GM19372 (cell line): ENCODE measurements at regions not wholly inside any gene's neighbourhood (a gene's known extent, or its start where the extent isn't known, plus 50 kb on each side); places are given as distances from the start of the nearest gene placed in this dataset.

Experiments
- ATAC-seq: cut with Tn5 transposase; IDR thresholded peaks from one replicate; pipeline ENCODE4 v1.9.1; 2021; ENCODE audit warnings: mild to moderate bottlenecking, low read depth, moderate library complexity; ENCODE audit not compliant: unreplicated experiment

DNA sequence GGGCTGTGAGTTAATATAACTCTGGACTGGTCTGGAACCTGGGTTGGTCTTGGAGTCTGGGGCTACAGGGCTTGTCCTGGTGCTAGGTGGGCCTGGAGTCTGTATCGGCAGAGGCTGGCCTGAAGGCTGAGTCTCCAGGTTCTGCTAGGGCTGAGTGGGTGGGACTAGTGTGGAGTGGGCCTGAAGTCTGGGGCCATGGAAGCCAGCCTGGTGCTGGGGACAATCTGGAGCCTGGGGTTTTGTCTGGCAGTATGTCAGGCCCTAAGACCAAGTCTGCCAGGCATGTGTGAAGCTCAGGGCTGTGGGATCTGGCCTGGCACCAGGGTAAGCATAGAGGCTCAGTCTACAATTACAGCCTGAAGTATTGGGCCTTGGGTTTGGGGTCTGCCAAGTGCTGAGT, 742.6 kb upstream of the GRIA3 start:
- no peak for ATAC-seq

DNA sequence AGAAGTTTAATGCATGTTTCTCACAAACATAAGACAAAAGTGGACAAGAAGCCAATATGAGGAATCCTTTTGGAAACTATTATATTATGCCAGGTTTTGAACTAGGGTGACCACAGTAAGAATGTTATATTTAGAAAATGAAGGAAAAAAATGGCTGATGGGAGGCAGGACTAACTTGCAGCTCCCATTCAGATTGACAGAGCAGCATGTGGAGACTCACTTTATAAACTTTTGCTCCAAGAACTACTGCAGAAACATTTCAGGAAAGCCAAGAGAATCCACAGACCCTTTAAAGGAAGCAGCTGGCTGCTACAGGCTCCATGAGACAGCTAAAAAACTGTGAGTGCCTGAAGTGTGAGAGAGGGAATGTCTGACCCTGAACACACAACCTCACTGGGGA, 738.6 kb upstream of the GRIA3 start:
- no peak for ATAC-seq

DNA sequence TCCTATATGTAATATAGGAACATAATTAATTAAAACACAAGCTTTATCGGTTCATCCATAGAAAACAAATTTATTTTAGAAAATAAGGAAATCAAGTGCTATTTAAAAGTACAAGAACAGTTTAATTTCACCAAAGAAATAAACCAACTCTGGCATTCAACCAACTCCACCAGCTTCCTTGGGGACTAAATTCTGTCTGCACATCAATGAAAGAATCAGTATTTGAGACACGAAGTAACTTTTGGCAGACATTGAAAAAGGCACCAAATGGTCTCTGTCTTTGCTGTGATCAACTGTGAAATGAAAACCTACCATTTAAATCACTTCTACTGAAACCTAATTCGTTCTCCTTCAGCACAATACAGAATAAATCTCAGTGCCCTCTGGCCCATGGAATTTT, 719.7 kb upstream of the GRIA3 start:
- no peak for ATAC-seq

DNA sequence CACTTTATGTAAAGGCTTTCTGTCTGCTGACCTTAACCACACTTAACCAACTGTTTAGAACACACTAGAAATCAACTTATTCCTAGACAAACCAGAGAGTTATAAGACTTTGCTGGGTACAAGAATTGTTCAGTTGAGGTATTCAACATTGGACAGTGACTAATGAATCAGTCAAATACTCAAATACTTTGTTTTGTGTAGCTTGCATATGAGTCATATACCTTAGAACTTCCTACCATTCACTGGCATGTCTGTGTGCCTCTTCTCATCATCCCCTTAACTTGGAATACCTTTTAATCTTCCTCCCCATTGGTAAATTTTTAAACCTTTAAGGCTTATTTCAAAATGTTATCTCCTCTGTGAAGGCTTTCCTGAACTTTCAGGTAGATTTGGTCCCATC, 708.8 kb upstream of the GRIA3 start:
- ATAC-seq: no peak

DNA sequence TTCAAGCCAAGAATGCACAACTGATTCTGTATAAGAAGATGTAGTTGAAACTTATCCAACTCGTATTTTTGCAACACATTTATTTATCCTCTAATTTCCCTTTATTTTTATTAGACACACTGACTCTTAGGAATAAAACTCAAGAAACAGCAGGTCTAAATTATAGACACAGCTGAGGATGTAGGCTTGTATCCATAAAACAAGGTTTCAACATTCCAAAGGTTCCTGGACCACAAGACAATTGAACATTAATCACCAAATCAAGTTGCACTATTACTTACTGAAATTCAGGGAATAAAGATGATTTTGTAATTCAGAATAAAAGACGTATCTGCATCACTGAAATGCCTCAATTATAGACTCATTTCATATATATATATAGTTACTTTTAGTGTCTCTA, 683.5 kb upstream of the GRIA3 start:
- ATAC-seq: no peak

DNA sequence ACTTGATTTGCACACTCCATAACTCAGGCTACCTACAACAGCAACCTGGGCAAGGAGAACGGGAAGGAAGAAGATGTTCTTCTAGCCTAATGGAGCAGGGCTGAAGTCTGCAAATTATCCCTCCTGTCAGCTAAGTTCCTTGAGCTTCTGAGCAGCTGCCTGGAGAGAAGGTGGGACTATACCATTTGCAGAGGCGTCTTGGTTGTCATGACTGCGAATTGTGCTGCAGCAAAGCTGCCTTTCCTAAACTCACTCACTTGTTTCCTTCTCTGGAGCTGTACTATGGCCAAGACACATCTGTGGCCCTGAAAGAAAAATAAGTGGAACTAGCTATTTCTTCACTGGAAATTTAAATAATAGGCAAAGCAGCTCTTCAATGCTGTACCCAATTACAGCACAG, 682.4 kb upstream of the GRIA3 start:
- ATAC-seq: no peak

DNA sequence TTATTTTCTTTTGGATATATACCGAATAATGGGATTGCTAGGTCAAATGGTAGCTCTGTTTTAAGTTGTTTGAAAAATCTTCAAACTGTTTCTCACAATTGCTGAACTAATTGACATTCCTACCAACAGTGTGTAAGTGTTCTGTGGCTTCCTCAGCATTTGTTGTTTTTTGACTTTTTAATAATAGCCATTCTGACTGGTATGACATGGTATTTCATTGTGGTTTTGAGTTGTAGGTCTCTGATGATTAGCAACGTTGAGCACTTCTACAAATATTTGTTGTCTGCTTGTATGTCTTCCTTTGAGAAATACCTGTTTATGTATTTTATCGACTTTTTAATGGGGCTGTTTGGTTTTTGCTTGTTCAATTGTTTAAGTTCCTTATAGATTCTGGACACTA, 680.1 kb upstream of the GRIA3 start:
- no peak for ATAC-seq

DNA sequence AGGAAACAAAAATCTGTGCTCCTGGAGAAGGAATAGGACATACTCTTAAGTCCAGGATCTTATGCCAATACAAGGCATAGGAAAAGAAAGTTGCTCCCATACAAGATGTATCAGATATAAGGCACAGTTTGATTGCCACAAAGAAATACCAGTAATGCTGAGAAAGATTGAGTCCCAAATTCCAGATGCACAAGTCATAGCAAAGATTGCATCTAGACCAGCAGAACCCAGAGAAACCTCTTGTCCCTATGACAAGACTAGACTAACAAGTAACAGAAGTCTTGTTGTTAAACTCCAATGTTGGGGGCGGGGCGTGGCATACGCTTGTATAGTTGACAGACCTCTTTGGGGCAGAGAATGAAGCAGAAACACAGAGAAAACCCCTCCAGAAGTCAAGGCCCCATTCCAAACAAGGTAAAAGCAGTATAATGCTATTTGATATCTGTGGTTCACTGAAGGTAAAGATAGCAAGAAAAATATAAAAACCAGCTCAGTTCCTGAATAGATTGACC, 671.5 kb upstream of the GRIA3 start:
- ATAC-seq: no peak

DNA sequence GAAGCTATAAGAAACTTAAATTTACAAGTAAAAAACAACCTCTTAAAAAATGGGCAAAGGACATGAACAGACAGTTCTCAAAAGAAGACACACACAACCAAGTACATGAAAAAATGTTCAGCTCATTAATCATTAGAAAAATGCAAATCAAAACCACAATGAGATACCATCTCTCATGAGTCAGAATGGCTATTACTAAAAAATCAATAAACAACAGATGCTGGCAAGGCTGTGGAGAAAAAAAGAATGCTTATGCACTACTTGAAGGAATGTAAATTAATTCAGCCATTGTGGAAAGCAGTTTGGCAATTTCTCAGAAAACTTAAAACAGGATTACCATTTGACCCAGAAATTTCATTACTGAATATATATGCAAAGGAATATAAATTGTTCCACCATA, 666.3 kb upstream of the GRIA3 start:
- no peak for ATAC-seq

DNA sequence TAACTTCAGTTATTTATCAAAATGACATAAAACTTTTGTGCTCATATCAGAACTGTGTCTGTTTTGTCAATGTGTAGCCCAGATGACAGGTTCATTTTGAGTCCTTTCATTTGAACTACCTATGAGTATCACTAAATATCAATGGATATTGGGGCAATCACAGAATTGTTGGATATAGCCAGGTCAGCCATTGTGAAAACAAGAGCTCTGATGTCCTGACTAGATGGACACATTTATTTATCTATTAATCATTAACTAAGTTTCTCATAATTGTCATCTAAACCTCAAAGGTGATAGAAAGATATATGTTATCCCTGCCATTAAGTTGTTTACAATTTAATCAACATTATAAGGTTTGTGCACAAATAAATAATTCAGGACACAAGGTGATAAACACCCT, 638.3 kb upstream of the GRIA3 start:
- no peak for ATAC-seq

DNA sequence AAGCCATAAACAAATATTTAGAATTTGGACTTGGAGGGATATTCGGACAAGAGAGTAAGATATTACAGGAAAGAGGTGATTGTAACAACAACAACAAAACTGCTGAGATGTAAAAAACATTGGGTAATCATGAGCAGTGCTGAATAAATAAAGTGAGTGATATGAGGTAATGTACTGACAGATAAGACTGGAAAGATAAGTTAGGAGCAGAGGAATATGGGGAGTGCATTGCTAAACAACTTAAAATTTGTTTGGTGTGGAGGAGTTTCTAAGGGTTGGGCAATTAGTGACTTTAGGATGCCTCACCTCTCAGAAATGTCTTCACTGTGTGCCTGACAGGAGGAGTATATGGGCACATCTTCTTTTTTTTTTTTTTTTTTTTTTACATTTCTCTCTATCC, 637.8 kb upstream of the GRIA3 start:
- ATAC-seq: no peak

DNA sequence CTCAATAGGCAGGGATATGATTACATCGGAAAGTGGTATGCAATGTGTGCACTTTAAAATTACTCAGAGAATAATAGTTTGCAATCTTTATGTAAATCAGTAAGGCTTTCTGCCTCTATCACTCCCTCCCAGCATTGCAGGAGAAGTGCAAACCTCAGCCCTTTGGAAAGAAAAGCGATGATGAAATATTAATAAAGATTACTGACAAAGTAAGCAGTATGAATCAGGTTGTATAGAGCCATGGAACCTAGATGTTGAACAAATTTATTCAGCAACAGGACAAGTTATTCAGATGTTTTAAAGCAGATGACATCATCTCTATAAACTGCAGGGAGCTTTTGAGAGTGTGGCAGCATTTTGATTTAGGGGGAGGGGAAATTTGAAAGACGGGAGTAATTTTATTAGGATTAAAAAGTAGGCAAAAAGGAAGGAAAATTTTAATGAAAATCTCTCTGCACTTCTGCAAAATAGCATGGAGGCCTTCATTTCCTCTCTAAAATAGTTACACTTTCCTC, 631.7 kb upstream of the GRIA3 start:
- ATAC-seq: no peak

DNA sequence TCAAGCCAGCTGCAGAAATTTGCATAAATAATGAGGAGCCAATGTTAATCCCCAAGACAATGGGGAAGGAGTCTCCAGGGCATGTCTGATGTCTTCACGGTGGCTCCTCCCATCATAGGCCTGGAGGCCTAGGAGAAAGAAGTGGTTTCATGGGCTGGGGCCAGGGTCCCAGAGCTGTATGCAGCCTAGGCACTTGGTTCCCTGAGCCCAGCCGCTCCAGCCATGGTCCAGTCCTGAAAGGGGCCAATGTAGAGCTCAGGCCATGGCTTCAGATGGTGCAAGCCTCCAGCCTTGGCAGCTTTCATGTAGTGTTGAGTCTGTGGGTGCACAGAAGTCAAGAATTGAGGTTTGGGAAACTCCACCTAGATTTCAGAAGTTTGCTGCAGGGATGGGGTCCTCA, 628.2 kb upstream of the GRIA3 start:
- no peak for ATAC-seq

DNA sequence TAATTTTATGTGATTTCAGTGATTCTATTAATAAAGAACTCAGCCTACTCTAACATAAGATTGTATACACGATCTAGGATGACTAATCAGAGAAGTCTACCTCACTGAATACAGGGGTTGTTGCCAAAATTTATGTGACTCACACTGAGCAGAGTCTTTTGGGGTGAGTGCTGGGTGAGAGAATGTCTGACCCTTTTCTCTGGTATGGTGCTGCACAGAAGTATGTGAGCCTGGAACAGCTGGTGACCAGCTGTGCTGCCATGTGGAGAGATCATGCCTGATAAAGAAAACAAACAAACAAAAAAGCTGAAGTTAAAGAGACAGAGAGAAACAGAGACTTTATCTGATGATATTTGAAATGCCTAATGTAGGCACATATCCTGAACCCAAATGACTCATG, 618.1 kb upstream of the GRIA3 start:
- ATAC-seq: no peak

DNA sequence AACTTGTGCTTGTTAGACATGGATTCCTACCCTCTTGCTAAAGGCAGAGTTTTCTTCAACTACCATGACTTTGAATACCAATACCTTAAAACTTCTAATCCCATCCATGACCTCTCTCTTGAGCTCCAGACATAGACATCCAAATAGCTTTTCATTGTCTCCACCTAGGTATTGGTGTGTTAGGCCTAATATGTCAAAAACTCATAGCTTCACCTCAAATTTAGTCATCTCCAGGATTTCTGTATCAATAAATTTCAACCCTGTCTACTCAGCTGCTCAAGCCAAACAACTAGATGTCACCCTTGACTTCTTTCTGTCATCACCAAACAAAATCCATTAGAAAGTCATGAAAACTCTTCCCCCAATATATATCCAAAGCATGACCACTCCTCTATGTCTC, 617.7 kb upstream of the GRIA3 start:
- ATAC-seq: no peak

DNA sequence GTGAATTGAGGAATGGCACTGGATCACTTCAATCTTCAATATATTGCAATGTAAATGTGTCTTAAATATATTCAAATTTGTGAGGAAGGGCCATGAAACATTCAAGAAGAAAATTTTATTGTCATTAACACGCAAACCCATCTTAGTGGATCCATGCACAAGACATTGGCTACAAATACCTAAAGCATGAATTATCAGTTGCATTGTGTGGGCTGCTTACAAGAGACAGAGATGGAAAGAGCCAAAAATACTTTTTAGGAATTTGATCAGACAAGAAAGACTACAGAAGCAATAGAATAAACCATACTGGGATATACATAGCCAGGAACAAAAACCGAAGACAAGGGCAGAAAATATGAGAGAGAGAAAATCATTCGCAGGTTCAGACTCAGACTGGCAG, 616.2 kb upstream of the GRIA3 start:
- ATAC-seq: no peak

DNA sequence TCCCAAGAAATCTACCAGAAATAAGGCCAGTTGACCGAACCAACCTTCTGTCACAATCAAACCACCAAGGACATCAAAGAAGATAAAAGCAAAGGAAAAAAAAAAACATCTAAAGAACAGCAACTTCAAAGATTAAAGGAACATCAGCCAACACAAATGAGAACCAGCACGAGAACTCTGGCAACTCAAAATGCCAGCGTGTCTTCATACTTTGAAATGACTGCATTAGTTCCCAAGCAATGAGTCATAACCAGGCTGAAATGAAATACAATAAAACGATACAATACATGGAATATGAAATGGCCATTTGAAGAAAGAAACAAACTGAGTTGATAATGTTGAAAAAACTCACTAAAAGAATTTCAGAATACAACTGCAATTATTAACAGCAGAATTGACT, 611.6 kb upstream of the GRIA3 start:
- ATAC-seq: no peak

DNA sequence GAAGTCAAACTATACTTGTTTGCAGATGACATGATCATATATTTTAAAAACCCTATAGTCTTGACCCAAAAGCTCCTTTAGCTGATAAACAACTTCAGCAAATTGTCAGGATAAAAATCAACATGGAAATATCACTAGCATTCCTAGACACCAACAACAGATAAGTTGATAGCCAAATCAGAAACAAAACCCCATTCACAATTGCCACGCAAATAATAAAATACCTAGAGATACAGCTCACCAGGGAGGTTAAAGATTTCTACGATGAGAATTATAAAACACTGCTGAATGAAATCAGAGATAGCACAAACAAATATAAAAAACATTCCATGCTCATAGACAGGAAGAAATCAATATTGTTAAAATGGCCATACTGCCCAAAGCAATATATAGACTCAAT, 605.0 kb upstream of the GRIA3 start:
- ATAC-seq: no peak

DNA sequence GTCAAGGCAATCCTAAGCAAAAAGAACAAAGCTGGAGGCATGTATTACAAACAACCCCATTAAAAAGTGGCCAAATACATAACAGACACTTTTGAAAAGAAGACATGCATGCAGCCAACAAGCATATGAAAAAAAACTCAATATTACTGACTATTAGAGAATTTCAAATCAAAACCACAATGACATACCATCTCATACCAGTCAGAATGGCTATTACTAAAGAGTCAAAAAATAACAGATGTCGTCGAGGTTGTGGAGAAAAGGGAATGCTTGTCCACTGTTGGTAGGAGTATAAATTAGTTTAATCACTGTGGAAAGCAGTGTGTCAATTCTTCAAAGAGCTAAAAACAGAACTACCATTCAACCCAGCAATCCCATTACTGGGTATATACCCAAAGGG, 604.6 kb upstream of the GRIA3 start:
- ATAC-seq: no peak

DNA sequence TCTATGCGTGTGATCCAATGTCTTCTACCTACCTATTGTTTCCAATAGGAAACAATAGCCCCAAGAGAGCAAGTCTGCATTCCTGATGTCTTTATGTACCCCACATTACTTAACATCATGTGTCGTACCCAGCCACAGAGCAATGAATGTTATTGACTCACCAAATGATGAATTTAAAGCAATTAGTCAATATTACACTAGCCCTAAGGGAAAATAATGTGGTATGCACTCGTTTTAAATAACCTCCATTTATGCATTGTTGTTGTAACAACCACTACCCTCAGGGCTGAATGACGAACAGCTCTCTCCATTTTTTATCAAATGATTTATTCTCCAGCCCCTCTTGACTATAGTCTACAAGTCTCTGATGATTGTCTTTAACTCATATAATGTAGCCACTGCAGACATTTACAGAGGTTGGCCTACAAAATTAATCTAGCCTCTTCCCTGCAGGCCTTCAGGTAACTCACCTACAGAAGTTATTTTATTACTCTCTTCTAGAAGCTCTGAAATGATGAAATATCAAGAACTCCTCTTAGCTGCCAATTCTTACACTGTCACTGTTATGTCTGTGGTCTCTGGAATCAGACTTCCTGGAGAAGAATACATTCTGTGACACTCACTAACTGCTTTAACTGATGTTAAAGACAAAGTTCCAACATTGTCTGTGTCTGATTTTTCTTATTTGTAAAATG, 601.7 kb upstream of the GRIA3 start:
- no peak for ATAC-seq

DNA sequence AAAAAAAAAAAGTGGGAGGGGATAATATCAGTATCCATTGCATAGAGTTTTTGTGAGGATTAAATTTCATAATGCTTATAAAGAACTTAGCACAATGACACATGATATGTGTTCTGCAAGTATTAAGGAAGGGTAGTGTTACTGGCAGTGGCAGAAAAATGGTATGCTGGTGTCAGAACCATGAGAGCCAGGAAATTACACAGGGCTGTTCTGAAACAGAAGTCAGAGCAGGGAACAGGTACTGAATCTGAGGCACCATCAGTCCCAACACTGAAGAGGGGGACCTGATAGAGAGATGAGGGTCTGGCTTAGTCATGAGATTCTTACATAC, 601.1 kb upstream of the GRIA3 start:
- no peak for ATAC-seq

DNA sequence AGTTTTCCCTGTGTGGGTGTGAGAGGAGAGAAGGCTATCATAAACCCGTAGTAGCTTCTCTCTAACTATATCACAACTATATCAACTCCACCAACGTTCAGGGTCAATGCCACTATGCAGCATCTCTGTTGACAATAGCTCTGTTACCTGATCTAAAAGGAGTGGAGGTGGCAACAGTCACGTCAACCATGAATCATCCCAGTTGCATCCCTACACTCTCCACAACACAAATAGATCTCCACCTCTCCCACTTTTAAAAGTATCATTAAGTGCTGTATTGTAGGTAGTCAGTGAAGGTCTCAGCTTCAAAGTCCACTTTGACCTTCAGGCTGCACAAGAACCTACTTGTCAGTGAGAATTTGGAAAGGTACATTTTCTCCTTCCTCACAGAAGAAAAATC, 600.5 kb upstream of the GRIA3 start:
- ATAC-seq: no peak

DNA sequence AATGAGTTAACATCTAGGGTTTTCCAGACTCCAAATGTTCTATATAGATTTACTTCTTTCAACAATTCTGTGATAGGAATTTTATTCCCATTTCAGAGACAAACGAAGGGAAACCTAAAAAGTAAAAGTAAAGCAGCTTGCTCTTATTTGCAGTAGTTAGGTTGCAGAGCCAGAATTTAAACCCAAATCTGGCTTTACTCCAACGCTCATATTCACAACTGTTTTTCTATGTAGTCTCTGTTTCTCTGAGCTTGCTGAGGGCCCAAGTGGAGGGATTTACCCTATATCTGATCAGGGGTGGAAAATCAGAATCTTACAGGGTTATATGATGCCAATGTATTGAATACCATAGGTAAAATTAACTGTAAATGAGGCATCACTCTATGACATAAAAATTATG, 599.1 kb upstream of the GRIA3 start:
- no peak for ATAC-seq
